ENCODE measurements at regions not wholly inside any gene's neighbourhood (a gene's known extent, or its start where the extent isn't known, plus 50 kb on each side); places are given as distances from the start of the nearest gene placed in this dataset.
"Not testable (repeated sequence)": the region's sequence is repeated elsewhere in the genome, so short reads cannot be mapped to it uniquely, and the experiment has no call there.

DNA sequence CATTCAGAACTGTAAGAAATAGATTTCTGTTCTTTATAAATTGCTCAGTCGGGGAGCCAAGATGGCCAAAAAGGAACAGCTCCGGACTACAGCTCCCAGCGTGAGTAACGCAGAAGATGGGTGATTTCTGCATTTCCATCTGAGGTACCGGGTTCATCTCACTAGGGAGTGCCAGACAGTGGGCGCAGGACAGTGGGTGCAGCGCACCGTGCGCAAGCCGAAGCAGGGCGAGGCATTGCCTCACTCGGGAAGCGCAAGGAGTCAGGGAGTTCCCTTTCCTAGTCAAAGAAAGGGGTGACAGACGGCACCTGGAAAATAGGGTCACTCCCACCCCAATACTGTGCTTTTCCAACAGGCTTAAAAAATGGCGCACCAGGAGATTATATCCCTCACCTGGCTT, 110.5 kb upstream of the CYLC1 start:
- not testable (repeated sequence) for TF ChIP-seq POLR2A (IDR thresholded peaks at IDR 0.05)
- TF ChIP-seq, protein P1, sequence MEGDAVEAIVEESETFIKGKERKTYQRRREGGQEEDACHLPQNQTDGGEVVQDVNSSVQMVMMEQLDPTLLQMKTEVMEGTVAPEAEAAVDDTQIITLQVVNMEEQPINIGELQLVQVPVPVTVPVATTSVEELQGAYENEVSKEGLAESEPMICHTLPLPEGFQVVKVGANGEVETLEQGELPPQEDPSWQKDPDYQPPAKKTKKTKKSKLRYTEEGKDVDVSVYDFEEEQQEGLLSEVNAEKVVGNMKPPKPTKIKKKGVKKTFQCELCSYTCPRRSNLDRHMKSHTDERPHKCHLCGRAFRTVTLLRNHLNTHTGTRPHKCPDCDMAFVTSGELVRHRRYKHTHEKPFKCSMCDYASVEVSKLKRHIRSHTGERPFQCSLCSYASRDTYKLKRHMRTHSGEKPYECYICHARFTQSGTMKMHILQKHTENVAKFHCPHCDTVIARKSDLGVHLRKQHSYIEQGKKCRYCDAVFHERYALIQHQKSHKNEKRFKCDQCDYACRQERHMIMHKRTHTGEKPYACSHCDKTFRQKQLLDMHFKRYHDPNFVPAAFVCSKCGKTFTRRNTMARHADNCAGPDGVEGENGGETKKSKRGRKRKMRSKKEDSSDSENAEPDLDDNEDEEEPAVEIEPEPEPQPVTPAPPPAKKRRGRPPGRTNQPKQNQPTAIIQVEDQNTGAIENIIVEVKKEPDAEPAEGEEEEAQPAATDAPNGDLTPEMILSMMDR (IDR thresholded peaks at IDR 0.05), result not testable (repeated sequence)

Measured in body of pancreas (tissue), 4 donors.